SHP77 treated with DMSO at 0.1 percent for 48 hours (cell line): ENCODE measurements at regions not wholly inside any gene's neighbourhood (a gene's known extent, or its start where the extent isn't known, plus 50 kb on each side); places are given as distances from the start of the nearest gene placed in this dataset.

Source experiments
- DNase-seq: peaks from one replicate; lab custom pipeline; 2025; lab: John Stamatoyannopoulos, UW

DNA sequence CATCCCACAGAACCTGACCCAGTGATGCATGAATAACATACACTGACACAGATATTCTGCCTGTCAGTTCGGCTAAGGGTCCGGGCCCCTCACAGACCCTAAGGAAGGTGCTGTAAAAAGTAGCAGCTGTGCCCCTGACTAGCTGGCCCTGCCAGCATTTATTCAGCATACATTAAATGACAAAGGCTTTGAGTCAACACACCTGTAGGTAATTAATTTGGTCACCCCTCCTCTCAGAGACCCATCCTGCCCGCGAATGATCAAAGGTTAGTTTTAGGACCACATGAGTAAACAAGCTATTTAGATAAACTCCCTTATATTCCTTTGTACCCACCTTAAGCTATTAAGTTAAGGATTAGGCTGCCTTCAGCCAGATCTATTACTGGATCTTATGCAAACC is 429.0 kb upstream of the NWD2 start:
- DNase-seq, result no peak

DNA sequence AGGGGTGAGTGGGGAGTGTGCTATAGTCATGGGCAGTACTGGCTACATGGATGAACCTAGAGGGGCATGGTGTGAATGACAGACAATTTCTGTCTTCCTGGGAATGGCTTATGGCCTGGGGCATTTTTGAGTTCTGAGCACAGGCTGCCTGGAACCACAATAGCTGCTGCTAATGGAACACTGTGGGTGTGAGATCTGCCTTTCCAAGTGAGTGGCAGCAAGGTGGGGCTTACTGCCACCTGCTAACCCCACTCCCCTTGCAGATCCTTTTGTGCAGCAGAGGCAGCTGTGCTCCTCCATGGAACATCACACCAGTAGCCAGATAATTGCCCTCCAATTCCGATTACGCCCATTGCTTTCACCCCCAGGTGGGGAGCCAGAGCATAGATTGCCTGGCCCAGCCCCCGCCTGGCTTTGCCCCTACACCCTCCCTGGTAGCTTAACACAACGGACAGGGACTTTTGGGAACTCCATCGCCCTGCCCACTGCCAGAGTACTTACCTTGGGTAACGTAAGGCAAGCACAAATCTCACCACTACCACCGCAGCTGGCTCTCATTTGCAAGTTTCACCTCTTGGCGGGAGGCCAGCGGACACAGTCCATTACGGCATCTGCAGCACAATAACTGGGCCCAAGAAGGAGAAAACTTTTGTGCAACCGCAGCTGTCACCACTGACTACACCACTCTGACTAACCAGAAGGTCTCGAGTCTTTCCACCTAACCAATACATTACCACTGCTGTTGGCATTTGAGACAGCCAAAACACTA is 421.2 kb upstream of the NWD2 start:
- DNase-seq, result no peak

DNA sequence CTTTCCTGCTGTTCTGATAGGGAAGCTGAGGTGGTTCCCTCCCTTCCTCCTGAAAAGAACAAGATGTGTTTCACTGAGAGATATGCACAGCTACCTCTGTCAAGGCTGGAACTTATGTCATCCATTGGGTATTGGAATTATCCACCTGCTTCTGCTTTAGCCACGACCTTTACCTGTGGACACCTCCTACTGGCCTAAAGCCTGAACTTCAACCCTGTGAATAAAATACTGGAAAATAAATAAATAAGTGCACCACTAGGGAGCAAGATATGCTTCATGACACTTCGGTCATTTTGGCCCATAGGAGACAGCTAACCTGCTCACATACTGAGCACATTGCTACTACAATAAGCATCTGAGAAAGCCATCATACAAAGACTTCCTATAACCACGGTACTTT is 419.9 kb upstream of the NWD2 start:
- DNase-seq, result no peak

DNA sequence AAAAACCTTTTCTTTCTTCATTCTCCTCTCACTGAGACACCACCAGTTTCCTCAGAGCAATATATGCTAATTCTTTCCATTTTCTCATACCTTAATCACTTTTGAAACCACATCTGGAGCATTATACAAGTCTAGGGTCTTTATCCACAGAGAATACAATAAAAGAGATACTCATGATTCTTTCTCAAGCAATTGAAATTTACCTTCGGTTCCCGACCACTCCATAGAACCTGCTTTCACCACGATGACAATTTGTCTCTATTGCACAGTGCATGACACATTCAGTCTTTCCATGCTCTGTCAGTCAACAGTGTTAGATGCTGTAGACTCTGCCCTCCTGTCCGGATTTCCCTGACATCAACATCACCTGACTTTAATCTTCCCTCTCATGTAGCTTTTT is 409.3 kb upstream of the NWD2 start:
- no peak for DNase-seq

DNA sequence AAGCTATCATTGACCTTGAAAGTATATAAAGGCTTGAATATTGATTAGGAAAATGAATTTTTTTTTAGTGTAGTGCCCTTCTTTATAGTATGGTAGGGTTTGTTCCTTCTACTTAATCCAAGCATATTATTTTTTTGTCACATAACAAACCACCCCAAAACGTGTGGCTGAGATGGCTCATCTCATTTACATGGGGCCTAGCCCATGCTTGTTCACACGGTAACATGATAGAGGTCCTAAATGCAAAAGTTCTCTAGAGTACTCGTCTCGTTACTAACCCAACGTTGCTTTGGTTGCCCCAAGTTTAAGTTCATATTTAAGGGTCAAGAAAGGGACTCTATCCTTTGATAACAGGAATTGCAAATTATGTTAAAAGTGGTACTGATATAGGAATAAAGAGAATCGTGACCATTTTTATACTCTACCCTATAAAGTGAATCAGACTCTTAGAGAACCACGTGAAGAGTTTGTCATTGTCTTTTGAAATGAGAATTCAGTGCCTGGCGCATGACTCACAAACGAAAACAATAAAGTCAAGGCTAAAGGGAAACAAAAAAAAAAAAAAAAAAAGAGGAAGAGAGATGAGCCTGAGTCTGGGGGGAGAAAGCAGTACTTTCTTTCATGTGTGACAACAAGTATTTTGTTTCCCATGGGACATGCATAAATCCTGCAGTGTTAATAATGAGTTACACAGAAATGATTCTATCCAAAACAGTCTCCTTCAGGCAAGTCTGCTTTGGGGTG is 402.8 kb upstream of the NWD2 start:
- no peak for DNase-seq

DNA sequence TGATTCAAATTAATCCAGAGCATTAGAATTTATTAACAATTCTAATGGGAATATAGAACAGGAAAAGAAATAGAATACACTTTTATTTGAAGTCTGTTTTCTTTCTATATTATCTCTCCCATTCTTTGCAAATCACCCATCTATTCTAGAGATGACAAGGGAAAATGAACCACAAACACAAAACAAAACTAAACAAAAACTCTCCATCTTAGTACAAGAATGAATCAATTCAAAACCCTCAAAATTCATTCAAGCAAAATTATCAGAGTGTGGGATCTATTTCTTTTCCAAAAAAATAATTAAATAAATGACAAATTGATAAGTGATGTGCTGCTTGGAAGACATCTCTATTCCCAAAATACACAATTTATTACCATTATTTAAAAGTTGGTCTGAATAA is 400.1 kb upstream of the NWD2 start:
- DNase-seq, result no peak

DNA sequence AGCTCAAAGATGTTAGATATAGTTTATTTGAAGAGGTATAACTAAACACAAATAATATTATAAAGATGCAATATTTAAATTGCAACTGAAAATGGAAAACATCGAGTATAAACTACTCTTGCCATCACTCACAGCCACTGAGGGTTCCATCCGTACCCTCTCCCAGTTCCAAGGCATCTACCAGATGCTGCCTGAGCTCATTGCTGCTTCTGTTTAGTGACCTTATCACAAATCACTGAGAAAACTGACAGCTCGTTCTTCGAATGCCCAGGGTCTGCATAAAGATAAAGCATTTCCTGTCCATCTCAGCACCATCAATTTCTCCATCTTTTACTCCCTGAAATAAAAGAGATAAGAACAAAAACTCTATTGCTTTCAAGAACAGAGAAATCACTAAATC is 391.7 kb upstream of the NWD2 start:
- DNase-seq, result no peak

DNA sequence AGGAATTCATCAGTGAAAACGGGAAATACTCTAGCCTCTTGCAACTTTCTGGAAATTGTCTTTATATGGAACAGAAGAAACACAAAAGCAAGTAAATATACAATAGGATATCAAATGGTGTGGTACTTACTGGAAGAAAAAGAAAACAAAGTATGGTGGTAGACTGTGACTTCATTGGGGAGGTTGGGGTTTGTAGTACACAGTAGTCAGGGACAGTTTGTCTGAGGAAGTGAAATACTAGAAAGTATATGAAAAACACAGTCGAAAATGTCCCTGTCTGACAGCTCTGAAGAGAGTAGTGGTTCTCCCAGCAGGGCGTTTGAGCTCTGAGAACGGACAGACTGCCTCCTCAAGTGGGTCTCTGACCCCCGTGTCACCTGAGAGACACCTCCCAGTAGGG is 390.0 kb upstream of the NWD2 start:
- DNase-seq, result no peak

DNA sequence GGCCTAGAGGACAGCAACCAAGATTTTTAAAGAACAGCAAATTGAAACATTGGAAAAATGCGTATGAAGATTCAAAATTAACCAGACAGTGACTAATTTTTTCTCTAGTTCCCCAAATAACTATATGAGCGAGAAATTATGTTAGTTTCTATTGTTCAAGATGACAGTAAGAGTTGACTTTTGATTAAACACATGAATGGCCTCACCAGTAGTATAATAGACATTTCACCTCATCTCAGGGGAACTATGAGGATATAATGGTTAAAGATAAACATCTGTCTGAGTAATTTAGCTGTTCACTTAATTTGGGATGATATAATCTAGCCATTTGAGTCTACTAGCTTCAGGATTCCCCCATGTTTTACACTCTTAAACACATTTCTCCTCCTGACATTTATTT is 380.9 kb upstream of the NWD2 start:
- DNase-seq, result no peak

DNA sequence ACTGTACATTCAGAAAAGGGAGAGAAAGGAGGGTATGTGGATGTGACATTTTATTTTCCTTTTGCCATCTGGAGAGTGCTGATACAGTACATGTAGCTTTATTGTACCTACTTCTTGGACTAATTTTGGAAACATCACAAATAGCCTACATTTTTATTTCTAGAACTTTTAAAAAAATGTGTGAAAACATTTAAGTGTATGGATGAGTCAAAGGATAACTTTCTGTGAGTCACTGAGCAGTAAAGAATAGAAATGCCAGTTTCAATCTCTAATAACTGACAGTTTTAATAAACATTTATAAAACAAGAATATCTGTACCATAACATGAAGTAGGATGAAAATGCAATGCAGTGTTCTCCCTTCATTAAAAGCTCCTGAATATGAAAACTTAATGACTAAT is 374.4 kb upstream of the NWD2 start:
- DNase-seq, result no peak

DNA sequence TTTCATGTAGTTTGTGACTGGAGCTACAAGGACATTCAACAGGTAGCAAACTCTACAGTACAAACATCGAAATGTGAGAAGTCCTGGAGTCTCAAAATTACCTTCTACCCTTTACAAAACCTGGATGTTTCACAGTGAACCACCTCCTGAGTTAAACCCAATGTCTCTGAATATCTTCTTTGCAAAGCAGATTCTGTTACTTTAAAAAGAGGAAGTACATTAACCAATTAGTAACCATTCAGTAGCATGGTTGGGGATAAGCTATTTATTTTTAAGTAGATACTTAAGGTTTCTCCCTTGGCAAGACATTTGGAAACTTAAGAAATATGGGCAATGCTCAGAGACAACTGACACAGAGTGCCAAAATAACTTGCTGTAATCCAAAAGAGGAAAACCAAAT is 371.9 kb upstream of the NWD2 start:
- no peak for DNase-seq

DNA sequence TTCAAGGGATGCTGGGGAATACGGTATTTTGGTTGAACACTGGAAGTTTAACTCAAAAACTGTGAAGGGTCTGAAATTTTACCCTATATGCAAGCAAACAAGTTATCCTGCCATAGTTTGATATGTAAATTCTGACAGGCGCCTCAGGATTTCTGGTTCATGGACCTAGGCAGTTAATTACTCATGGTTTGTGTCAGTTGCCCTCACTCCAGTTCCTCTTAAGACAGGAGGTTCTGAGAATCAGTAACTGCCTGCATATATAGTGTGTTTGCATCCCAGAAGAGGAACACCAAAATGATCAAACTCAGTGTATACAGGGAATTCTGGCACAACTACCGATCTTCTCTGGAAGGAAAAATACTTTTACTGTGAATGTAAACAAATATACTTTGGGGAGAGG is 360.4 kb upstream of the NWD2 start:
- no peak for DNase-seq

DNA sequence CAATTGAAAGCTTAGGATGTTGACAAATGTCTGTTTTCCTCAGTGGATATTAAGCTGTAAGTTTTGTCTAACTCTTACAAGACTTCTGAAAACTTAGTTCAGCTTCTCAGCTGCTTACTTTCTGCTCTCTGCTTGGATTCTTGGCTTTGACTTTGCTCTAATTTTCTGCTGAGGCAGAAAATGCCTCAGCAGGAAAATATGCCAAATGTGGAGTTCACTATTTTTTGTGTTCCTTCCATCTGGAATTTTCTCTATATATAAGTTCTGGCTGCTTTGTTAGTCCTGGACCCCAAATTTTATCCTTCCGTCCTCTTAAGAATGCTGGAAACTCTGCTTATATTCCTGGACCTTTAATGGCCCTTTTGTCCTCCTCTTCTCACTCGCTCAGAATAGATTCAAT is 352.6 kb upstream of the NWD2 start:
- DNase-seq, result no peak

DNA sequence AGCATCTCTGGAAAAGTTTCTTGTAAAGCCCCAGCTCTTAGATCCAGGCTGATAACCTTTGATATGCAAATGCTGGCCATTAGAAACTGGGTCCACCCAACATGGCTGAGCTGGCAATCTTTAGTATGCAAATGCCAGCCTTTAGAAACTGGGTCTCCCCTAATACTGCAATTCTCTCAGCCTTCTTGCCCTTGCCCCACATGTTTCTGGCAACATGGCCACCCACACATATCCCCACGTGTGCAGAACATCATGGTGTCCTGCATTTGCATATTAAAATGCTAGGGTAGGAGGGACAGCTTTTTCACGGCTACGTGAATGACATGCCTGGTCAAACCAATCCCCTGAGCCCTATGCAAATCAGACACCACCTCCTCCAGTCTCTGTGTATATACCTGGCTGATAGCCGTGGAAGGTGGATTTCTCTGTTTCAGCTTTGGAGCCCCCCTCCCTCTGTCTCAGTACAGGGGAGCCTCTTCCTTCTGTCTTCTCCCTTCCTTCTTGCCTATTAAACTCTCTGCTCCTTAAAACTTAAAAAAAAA is 344.0 kb upstream of the NWD2 start:
- DNase-seq, result no peak

DNA sequence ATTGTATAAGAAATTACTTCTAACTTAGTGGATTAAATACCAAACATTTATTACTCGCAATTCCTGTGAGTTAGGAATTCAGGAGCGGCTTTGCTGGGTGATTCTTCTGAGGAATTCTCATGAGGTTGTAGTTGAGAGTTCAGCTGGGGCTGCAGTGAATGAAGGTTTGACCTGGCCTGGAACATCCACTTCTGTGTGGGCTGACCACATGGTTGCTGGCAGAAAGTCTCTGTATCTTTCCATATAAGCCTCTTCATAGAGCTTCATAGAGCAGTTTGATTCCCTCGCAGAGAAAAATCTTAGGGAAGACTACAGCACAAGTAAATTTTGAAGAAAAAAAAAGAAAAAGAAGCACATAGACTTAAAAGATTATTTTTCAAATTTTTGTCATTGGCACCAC is 339.7 kb upstream of the NWD2 start:
- DNase-seq, result no peak

DNA sequence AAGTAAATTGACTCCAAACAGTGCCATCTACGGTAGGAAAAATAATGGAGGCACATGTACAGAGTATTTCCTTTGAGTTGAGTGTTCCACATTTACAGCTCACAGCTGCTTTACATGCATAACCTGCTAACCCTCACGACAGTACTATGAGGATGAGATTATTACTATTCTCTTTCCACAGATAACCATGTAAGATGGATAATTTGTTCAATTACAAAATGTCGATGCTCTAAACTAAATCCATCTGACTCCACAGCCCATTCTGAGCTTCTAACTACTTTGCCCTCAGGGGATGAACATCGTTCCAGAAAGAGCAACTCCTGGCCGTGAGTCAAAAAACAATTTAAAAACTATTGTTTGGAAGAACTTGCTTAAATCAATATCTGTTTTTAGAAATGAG is 330.4 kb upstream of the NWD2 start:
- DNase-seq, result no peak

DNA sequence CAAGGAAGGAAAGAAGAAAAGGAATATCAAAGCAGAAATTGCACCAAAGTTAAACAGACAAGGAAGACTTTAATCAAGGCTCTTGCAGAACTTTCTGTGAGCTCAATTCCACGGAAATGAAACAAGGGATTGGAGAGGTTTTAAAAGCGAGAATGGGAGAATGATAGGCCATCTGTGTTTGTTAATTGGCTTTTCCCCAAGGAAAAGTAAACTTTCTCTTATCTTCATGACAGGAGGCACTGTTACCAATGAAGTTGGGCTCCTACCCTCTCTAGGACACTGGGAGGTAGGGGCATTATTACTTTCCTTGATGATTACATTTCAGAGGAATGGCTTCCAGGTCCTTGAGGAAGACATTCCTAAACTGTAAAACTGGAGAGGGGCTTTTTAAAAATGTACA is 328.8 kb upstream of the NWD2 start:
- no peak for DNase-seq

DNA sequence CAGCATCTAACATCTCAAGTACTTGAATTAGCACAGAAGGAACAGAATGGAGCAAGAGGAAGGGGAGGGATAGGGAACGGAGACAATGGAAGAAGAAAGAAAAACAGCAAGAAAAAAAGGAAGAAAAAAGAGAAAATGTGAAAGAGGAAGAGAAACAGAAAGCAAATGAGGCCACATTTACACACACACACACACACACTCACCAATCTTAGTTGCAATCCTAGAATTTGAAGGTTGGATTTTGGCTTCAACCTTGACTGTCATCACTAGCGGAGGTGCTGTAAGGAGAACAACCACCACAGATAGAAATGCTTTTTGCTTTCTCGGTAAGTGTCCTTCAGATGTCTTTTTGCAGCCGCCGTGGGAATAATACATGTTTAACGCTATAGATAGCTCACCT is 327.1 kb upstream of the NWD2 start:
- no peak for DNase-seq

DNA sequence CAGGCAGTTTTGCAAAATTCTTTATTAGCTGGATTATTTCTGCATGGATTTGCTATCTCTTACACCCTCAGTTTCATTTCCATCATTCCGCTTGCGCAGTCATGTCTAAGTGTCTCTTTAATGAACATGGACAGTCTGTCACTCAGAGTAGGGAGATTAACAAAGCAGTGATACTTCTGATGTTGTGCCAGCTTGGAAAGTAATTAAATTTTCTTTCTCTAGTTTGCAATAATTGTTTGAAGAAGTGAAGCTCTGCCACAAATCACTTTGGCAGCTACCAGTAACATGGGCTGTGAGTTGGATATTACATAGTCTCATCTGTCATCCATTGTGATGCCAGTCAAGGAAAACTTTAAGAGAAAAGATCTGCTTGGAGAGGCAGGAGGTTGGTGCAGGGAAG is 324.8 kb upstream of the NWD2 start:
- DNase-seq, result no peak

DNA sequence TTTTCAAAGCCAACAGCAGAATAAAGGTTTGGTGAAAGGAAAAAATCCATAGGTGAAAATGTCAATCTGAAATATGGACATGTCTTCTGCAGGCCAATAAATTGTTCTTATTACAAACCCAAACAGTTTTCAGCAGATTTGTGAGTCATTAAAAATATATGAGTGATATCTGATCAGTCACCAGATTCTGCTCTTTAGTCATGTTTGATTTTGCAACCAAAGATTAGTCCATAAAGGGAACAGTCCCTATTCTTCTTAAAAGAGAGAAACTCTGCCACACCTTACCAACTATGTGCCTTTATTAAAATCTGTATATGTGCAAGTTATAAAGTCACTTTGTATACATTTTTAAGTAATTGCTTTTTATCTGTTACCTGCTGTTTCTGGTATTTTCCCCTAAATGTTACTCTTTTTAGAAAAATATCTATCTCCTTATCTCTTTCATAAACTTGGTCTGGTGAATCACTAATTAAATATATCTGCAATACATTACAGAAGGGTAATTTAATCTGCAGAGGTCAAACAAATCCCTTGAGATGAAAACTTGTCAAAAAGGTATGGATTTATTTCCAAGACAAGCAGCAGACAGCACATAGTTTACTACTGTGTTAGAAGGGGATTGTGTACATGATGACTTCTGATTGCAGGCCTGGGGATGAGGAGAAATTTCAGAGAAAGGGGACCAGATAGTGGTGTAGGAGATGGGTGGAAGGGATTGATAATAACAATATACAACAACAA is 322.9 kb upstream of the NWD2 start:
- DNase-seq, result no peak

DNA sequence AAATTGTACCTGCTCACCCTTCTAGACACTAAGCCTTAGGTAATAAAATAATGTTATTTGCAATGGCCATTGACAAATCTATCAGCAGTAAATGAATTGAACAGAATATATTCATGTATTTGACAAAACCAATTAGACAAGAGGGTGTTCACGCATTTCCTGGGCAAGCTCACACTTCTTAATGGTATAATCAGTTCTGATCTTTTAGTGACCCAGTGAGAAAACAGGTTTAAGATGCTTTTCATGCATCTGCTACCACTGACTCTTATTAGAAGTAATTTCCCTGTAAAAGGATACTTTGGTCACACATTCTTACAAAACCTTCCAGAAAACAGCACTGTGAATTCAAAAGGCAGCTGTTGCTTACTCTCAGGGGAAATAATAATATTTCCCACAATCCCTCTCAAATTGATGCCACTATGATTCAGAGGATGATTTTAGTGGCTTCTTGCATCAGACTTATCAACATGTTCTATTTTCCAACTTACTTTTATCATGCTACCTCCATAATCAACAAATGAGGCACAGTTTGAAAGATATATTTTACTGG is 313.9 kb upstream of the NWD2 start:
- no peak for DNase-seq

DNA sequence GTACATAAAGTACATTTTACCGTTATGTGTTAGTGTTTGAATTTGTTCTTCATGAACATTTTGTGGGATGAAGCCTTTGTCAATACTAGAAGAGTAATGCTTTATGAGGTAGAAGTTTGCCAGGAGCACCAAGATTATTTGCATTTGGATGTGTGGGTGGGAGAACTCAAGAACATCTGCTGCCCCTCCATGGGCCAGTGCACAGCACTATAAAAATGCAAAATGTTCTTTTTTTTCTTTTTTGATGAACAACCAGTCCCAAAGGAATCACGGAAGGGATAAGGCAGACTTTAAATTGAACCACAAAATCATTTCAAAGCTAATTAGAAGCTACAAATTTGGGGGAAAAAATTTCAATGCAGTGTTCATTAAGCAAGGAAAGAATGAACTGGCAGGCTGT is 300.3 kb upstream of the NWD2 start:
- peak; percentile 33 for DNase-seq

DNA sequence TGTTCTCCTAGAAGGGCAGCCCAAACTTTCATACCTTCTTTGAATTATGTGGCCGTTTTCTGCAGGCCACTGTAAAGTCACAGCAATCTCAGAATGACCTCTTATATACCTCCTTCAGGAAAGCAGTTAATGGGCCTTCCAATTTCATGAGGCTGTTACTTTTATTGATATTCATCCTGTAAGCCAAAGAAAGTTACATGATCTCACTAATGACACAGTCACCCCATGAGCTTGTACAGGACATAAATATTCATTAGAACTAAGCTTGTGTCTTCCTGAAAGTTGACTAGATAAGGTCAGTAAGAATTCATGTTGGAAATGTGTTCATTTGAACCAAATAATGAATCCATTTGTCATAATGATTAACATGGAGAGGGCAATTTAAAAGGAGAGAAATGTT is 283.1 kb upstream of the NWD2 start:
- no peak for DNase-seq
